HEK293 (cell line): ENCODE measurements at regions not wholly inside any gene's neighbourhood (a gene's known extent, or its start where the extent isn't known, plus 50 kb on each side); places are given as distances from the start of the nearest gene placed in this dataset.

Experiments
- CTCF ChIA-PET: fragments of 350-600 bp; formaldehyde crosslinking; extraction: SDS; loops from one replicate; lab custom pipeline; 2021; ENCODE audit warnings: antibody characterized with exemption; lab: Yijun Ruan, JAX
- POLR2A ChIA-PET: fragments of 300-600 bp; formaldehyde crosslinking; extraction: SDS; loops from one replicate; lab custom pipeline; 2020; ENCODE audit warnings: antibody characterized with exemption, inconsistent platforms; lab: Yijun Ruan, JAX
- H3K27ac ChIP-seq: fragments of 200-500 bp; sonication (Bioruptor generic); 2 replicates; pipeline ENCODE4 v1.5.1; 2014; ENCODE audit warnings: low read depth, low read length, control low read depth, inconsistent platforms; ENCODE audit errors: extremely low read depth
- H3K36me3 ChIP-seq, 2 experiments: fragments of 200-500 bp in 1 of 2; sonication (Bioruptor generic) in 1 of 2; 1 replicate in 1 of 2; 2 replicates in 1 of 2; pipeline ENCODE4 v1.5.1; 2014 to 2017; ENCODE audit warnings: inconsistent platforms in 2 of 2, low read length in 2 of 2; ENCODE audit not compliant: control insufficient read depth in 2 of 2, insufficient read depth in 1 of 2
- H3K4me1 ChIP-seq: fragments of 200-500 bp; sonication (Bioruptor generic); 2 replicates; pipeline ENCODE4 v1.5.1; 2014; ENCODE audit warnings: mild to moderate bottlenecking, low read length, inconsistent platforms; ENCODE audit not compliant: control insufficient read depth, insufficient read depth
- H3K4me3 ChIP-seq: 2 replicates; pipeline ENCODE4 v1.5.1; 2011; ENCODE audit warnings: low read depth, mild to moderate bottlenecking, control low read depth, low read length, moderate library complexity
- H3K9me3 ChIP-seq: fragments of 200-500 bp; sonication (Bioruptor generic); 2 replicates; pipeline ENCODE4 v1.5.1; 2014; ENCODE audit warnings: low read depth, low read length, inconsistent platforms; ENCODE audit not compliant: control insufficient read depth, insufficient read depth
- ATF2 ChIP-seq: fragments of 450-650 bp; formaldehyde crosslinking; IDR thresholded peaks from 2 replicates; pipeline ENCODE4 v1.5.1; 2016; ENCODE audit warnings: missing biosample characterization, missing genetic modification characterization, low read depth
- GLI2 ChIP-seq: fragments of 450-650 bp; formaldehyde crosslinking; IDR thresholded peaks from 2 replicates; pipeline ENCODE4; 2017; ENCODE audit warnings: missing biosample characterization, missing genetic modification characterization, low read depth, borderline replicate concordance
- HOXC10 ChIP-seq: sonication (generic); formaldehyde crosslinking; IDR thresholded peaks from 2 replicates; pipeline ENCODE4 v1.8.1; 2023; ENCODE audit warnings: mild to moderate bottlenecking, missing genetic modification reagents
- INSM2 ChIP-seq: fragments of 450-650 bp; formaldehyde crosslinking; IDR thresholded peaks from 2 replicates; pipeline ENCODE4 v1.5.1; 2016; ENCODE audit warnings: missing biosample characterization, missing genetic modification characterization
- OSR2 ChIP-seq: fragments of 450-650 bp; formaldehyde crosslinking; IDR thresholded peaks from 2 replicates; pipeline ENCODE4 v1.5.1; 2016; ENCODE audit warnings: missing biosample characterization, missing genetic modification characterization
- PBX3 ChIP-seq: sonication (generic); formaldehyde crosslinking; IDR thresholded peaks from 2 replicates; pipeline ENCODE4 v1.8.1; 2022; ENCODE audit warnings: mild to moderate bottlenecking, moderate library complexity, missing genetic modification reagents
- WT1 ChIP-seq: fragments of 450-650 bp; formaldehyde crosslinking; IDR thresholded peaks from 2 replicates; pipeline ENCODE4 v1.5.1; 2016; ENCODE audit warnings: missing biosample characterization, missing genetic modification characterization
- ZBTB21 ChIP-seq: fragments of 450-650 bp; formaldehyde crosslinking; IDR thresholded peaks from 2 replicates; pipeline ENCODE4 v1.5.1; 2017; ENCODE audit warnings: missing biosample characterization, missing genetic modification characterization
- ZEB2 ChIP-seq: fragments of 450-650 bp; formaldehyde crosslinking; IDR thresholded peaks from 2 replicates; pipeline ENCODE4 v1.5.1; 2016; ENCODE audit warnings: missing biosample characterization, missing genetic modification characterization
- ZIC2 ChIP-seq: fragments of 450-650 bp; formaldehyde crosslinking; IDR thresholded peaks from 2 replicates; pipeline ENCODE4 v1.5.1; 2016; ENCODE audit warnings: missing biosample characterization, missing genetic modification characterization
- ZNF132 ChIP-seq: fragments of 450-650 bp; formaldehyde crosslinking; IDR thresholded peaks from 2 replicates; pipeline ENCODE4 v1.5.1; 2017; ENCODE audit warnings: missing biosample characterization, missing genetic modification characterization, borderline replicate concordance
- ZNF18 ChIP-seq: fragments of 450-650 bp; formaldehyde crosslinking; IDR thresholded peaks from 2 replicates; pipeline ENCODE4 v1.5.1; 2016; ENCODE audit warnings: missing biosample characterization, missing genetic modification characterization
- ZNF19 ChIP-seq: fragments of 450-650 bp; formaldehyde crosslinking; IDR thresholded peaks from 2 replicates; pipeline ENCODE4; 2016; ENCODE audit warnings: missing biosample characterization, missing genetic modification characterization, low read depth
- ZNF24 ChIP-seq: fragments of 450-650 bp; formaldehyde crosslinking; IDR thresholded peaks from 2 replicates; pipeline ENCODE4 v1.5.1; 2016; ENCODE audit warnings: missing biosample characterization, missing genetic modification characterization
- ZNF350 ChIP-seq: fragments of 450-650 bp; formaldehyde crosslinking; IDR thresholded peaks from 2 replicates; pipeline ENCODE4 v1.5.0; 2017; ENCODE audit warnings: missing biosample characterization, mild to moderate bottlenecking, missing genetic modification characterization
- ZNF366 ChIP-seq: fragments of 450-650 bp; formaldehyde crosslinking; conservative IDR thresholded peaks from 2 replicates; pipeline ENCODE4 v1.5.1; 2016; ENCODE audit warnings: missing biosample characterization, missing genetic modification characterization
- ZNF416 ChIP-seq: fragments of 450-650 bp; formaldehyde crosslinking; IDR thresholded peaks from 2 replicates; pipeline ENCODE4 v1.5.1; 2016; ENCODE audit warnings: missing biosample characterization, missing genetic modification characterization
- ZNF558 ChIP-seq: fragments of 450-650 bp; formaldehyde crosslinking; IDR thresholded peaks from 2 replicates; pipeline ENCODE4 v1.5.1; 2016; ENCODE audit warnings: missing biosample characterization, missing genetic modification characterization
- ZNF704 ChIP-seq: fragments of 450-650 bp; formaldehyde crosslinking; IDR thresholded peaks from 2 replicates; pipeline ENCODE4 v1.5.1; 2016; ENCODE audit warnings: missing biosample characterization, missing genetic modification characterization
- ZNF843 ChIP-seq: fragments of 450-650 bp; formaldehyde crosslinking; IDR thresholded peaks from 2 replicates; pipeline ENCODE4 v1.5.1; 2016; ENCODE audit warnings: missing biosample characterization, missing genetic modification characterization
- ZSCAN18 ChIP-seq: fragments of 450-650 bp; formaldehyde crosslinking; IDR thresholded peaks from 2 replicates; pipeline ENCODE4 v1.5.1; 2016; ENCODE audit warnings: missing biosample characterization, missing genetic modification characterization
- ZXDB ChIP-seq: fragments of 450-650 bp; formaldehyde crosslinking; IDR thresholded peaks from 2 replicates; pipeline ENCODE4 v1.5.1; 2016; ENCODE audit warnings: missing biosample characterization, missing genetic modification characterization

GRCh38 chr6:74458536-74458935 lies 747.3 kb downstream of the COL12A1 start (continued):
- no peak for TF ChIP-seq ZNF558 (tag by site-specific recombination)

- Histone ChIP-seq H3K4me1 (peaks cover 3% of the 10 kb centered on the region; the same call in 1 of the 2 replicates), H3K27ac (no peak overlapping the region), H3K36me3 (no peaks in the 10 kb centered on the region), H3K9me3 (no peaks in the 10 kb centered on the region), H3K4me3 (no peak overlapping the region)
- CTCF ChIA-PET: no interaction called here
- POLR2A ChIA-PET: no interaction called here
- no peak for TF ChIP-seq ZNF24
- no peak for TF ChIP-seq ZNF18
- TF ChIP-seq ZNF19: no peak
- TF ChIP-seq HOXC10 (CRISPR knock-in tag): no peak
Observed at GRCh38 chr6:74455786-74456185, 750.1 kb downstream of the COL12A1 start.

- Histone ChIP-seq H3K9me3 (no peaks in the 10 kb centered on the region), H3K4me1 (no peaks in the 10 kb centered on the region), H3K4me3 (no peak overlapping the region), H3K36me3 (no peaks in the 10 kb centered on the region), H3K27ac (no peak overlapping the region)
- ChIA-PET CTCF (interaction anchor here (0.8 kb wide), 1 partner anchor 14 kb away, joined by 3 read pairs; no protein-coding TSS in a partner anchor), POLR2A (no interaction called here)
- TF ChIP-seq ZNF366 (tag by site-specific recombination): no peak
- no peak for TF ChIP-seq ZEB2 (tag by site-specific recombination)
- no peak for TF ChIP-seq ZIC2 (tag by site-specific recombination)
- no peak for TF ChIP-seq ZXDB (tag by site-specific recombination)
- no peak for TF ChIP-seq ZNF558 (tag by site-specific recombination)
- no peak for TF ChIP-seq OSR2 (tag by site-specific recombination)
- no peak for TF ChIP-seq ZNF132 (tag by site-specific recombination)
- TF ChIP-seq WT1 (tag by site-specific recombination): no peak
- no peak for TF ChIP-seq ZBTB21 (tag by site-specific recombination)
- no peak for TF ChIP-seq PBX3 (CRISPR knock-in tag)
- no peak for TF ChIP-seq INSM2 (tag by site-specific recombination)
Observed at GRCh38 chr6:74451953-74452352, 753.9 kb downstream of the COL12A1 start.

- H3K4me1 ChIP-seq: no peaks in the 10 kb centered on the region
- no peak overlapping the region for H3K4me3 ChIP-seq
- ChIA-PET POLR2A (no interaction called here), CTCF (no interaction called here)
- no peak overlapping the region for H3K27ac ChIP-seq
- no peaks in the 10 kb centered on the region for H3K36me3 ChIP-seq
- no peaks in the 10 kb centered on the region for H3K9me3 ChIP-seq
- TF ChIP-seq ATF2 (tag by site-specific recombination) (0 out of 2 replicates have a peak, but pooled peaks have one; percentile 27), GLI2 (tag by site-specific recombination) (no peak), ZNF843 (tag by site-specific recombination) (no peak), ZNF704 (tag by site-specific recombination) (no peak), ZNF350 (tag by site-specific recombination) (no peak), ZNF416 (no peak), ZSCAN18 (tag by site-specific recombination) (no peak)
Observed at GRCh38 chr6:74448850-74449249, 752.8 kb downstream of the CD109 start.
